ENCODE measurements at regions not wholly inside any gene's neighbourhood (a gene's known extent, or its start where the extent isn't known, plus 50 kb on each side); places are given as distances from the start of the nearest gene placed in this dataset.
"Not testable (repeated sequence)": the region's sequence is repeated elsewhere in the genome, so short reads cannot be mapped to it uniquely, and the experiment has no call there.

DNA sequence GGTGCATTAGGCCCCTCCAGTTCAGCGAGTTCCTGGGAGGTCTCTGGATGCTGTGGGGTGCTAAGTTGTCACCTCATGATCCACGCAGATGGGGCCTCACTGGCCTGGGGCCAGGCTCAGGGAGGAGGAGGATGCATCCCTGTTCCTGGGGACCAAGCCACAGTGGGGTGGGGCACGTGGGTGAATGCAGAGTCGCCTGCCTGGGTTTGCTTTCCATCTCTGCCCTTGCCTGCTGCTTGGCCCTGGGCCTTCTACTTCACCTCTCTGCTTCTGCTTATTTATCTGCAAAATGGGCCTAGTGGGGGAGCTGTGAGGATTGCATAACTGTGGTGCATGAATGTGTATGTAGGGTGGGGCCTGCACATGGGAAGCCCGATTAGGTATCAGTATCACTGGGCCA is 74.6 kb upstream of the LRPAP1 start:
- WGBS (ENCODE audit: low lambda C conversion rate): no CpG with 5 or more reads among the region's 5 CpGs
- H2AFZ ChIP-seq (ENCODE audit: low read length); H3K27ac ChIP-seq (ENCODE audit: extremely low read length, insufficient read depth, low read length); H3K9me3 ChIP-seq (ENCODE audit: low read length); ATAC-seq; H3K79me2 ChIP-seq (ENCODE audit: insufficient read depth, low read length); H3K4me2 ChIP-seq (ENCODE audit: low read depth, low read length); POLR2A ChIA-PET; FAIRE-seq; BruUV-seq (replicated peaks); H3K4me1 ChIP-seq (ENCODE audit: insufficient read depth, low read length); H3K9ac ChIP-seq (ENCODE audit: insufficient read depth, low read depth, low read length); CTCF ChIA-PET (ENCODE audit: low intra/inter-chr PET ratio, low total read pairs); in situ Hi-C loops (cut with HindIII; ENCODE audit: extremely low pct_ligation_motif_present, low pct_unique_long_range_greater_than_20kb); H3K27me3 ChIP-seq (ENCODE audit: control insufficient read depth in 1 of 2, insufficient read depth in 2 of 2, low read length in 2 of 2); intact Hi-C loops (cut with micrococcal nuclease; ENCODE audit: unreplicated experiment); DNase-seq (ENCODE audit: low spot score); H3K4me3 ChIP-seq (replicated peaks in 1 of 3; ENCODE audit: insufficient read depth in 1 of 3, low read depth in 2 of 3, low read length in 3 of 3); H4K20me1 ChIP-seq (ENCODE audit: insufficient read depth, low read length); H3K36me3 ChIP-seq (replicated peaks in 1 of 2; ENCODE audit: control insufficient read depth in 1 of 2, insufficient read depth in 2 of 2, low read length in 2 of 2): not testable (repeated sequence)

DNA sequence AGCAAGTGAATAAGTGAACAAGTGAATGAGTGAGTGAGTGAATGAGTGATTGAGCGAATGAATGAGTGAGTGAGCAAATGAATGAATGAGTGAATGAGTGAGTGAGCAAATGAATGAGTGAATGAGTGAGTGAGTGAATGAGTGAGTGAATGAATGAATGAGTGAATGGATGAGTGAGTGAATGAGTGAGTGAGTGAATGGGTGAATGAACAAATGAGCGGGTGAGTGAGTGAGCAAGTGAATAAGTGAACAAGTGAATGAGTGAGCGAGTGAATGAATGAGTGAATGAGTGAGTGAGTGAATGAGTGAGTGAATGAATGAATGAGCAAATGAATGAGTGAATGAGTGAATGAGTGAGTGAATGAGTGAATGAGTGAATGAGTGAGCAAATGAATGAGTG is 74.0 kb upstream of the LRPAP1 start:
- TF ChIP-seq ATF7 (IDR thresholded peaks at IDR 0.05): 0 out of 2 replicates have a peak, but pooled peaks have one; percentile 22
- H3K4me1 ChIP-seq (ENCODE audit: insufficient read depth, low read length); H3K4me2 ChIP-seq (ENCODE audit: low read depth, low read length); ATAC-seq; DNase-seq (ENCODE audit: low spot score); H3K9me3 ChIP-seq (ENCODE audit: low read length); H3K27me3 ChIP-seq (ENCODE audit: control insufficient read depth in 1 of 2, insufficient read depth in 2 of 2, low read length in 2 of 2); BruUV-seq (replicated peaks); intact Hi-C loops (cut with micrococcal nuclease; ENCODE audit: unreplicated experiment); H3K79me2 ChIP-seq (ENCODE audit: insufficient read depth, low read length); H4K20me1 ChIP-seq (ENCODE audit: insufficient read depth, low read length); POLR2A ChIA-PET; FAIRE-seq; H3K9ac ChIP-seq (ENCODE audit: insufficient read depth, low read depth, low read length); H3K4me3 ChIP-seq (replicated peaks in 1 of 3; ENCODE audit: insufficient read depth in 1 of 3, low read depth in 2 of 3, low read length in 3 of 3); H3K36me3 ChIP-seq (replicated peaks in 1 of 2; ENCODE audit: control insufficient read depth in 1 of 2, insufficient read depth in 2 of 2, low read length in 2 of 2); H2AFZ ChIP-seq (ENCODE audit: low read length); in situ Hi-C loops (cut with HindIII; ENCODE audit: extremely low pct_ligation_motif_present, low pct_unique_long_range_greater_than_20kb); H3K27ac ChIP-seq (ENCODE audit: extremely low read length, insufficient read depth, low read length); CTCF ChIA-PET (ENCODE audit: low intra/inter-chr PET ratio, low total read pairs); TF ChIP-seq ATF7 (CRISPR knock-in tag; IDR thresholded peaks at IDR 0.05): not testable (repeated sequence)
- peak; percentile 93 for TF ChIP-seq ZNF24 (IDR thresholded peaks at IDR 0.05)
- WGBS (ENCODE audit: low lambda C conversion rate): 37% methylated on average over 3 of the region's 3 CpGs

DNA sequence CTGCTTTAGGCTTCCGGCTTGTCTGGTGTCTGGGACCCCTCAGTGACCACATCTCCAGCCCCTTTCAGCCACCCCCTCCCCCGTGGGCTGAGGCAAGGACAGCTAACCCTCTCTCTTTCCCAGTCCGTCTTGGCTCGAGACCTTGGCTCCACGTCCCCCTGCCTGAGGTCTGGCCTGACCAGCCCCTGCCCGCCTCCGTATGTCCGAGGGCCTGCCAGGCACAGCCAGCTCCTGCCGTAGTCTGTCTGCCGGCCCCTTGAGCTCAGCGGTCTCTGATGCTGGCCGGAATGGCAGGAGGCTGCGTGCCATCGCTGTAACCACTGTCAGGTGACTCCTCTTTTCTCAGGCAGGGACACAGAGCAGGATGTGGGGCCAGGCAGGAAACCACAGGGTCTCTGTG is 73.3 kb upstream of the LRPAP1 start:
- CTCF ChIA-PET (ENCODE audit: low intra/inter-chr PET ratio, low total read pairs): no interaction called here
- in situ Hi-C loops (cut with HindIII; ENCODE audit: extremely low pct_ligation_motif_present, low pct_unique_long_range_greater_than_20kb): no loop called here
- FAIRE-seq: no peak
- TF ChIP-seq, protein P1, sequence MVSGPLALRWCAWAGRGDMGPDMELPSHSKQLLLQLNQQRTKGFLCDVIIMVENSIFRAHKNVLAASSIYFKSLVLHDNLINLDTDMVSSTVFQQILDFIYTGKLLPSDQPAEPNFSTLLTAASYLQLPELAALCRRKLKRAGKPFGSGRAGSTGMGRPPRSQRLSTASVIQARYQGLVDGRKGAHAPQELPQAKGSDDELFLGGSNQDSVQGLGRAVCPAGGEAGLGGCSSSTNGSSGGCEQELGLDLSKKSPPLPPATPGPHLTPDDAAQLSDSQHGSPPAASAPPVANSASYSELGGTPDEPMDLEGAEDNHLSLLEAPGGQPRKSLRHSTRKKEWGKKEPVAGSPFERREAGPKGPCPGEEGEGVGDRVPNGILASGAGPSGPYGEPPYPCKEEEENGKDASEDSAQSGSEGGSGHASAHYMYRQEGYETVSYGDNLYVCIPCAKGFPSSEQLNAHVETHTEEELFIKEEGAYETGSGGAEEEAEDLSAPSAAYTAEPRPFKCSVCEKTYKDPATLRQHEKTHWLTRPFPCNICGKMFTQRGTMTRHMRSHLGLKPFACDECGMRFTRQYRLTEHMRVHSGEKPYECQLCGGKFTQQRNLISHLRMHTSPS (CRISPR knock-in tag; IDR thresholded peaks at IDR 0.05; ENCODE audit: low read depth): no peak
- TF ChIP-seq, protein P2, sequence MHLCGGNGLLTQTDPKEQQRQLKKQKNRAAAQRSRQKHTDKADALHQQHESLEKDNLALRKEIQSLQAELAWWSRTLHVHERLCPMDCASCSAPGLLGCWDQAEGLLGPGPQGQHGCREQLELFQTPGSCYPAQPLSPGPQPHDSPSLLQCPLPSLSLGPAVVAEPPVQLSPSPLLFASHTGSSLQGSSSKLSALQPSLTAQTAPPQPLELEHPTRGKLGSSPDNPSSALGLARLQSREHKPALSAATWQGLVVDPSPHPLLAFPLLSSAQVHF (CRISPR knock-in tag; IDR thresholded peaks at IDR 0.05): no peak
- TF ChIP-seq RARG (CRISPR knock-in tag; IDR thresholded peaks at IDR 0.05; ENCODE audit: low read depth): no peak
- no peak for TF ChIP-seq SAFB2 (CRISPR knock-in tag; IDR thresholded peaks at IDR 0.05; ENCODE audit: borderline replicate concordance, low read depth)
- TF ChIP-seq ZNF7 (CRISPR knock-in tag; IDR thresholded peaks at IDR 0.05): no peak
- no peak for TF ChIP-seq ZNF790 (CRISPR knock-in tag; IDR thresholded peaks at IDR 0.05; ENCODE audit: borderline replicate concordance)
- TF ChIP-seq ZSCAN31 (CRISPR knock-in tag; IDR thresholded peaks at IDR 0.05; ENCODE audit: low read depth): no peak

More for the DNA sequence above, 73.3 kb upstream of the LRPAP1 start:
- H4K20me1 ChIP-seq (ENCODE audit: insufficient read depth, low read length): no peaks in the 10 kb centered on the region
- H3K4me1 ChIP-seq (ENCODE audit: insufficient read depth, low read length): no peaks in the 10 kb centered on the region
- intact Hi-C loops (cut with micrococcal nuclease; ENCODE audit: unreplicated experiment): no loop called here
- H3K36me3 ChIP-seq (replicated peaks in 1 of 2; ENCODE audit: control insufficient read depth in 1 of 2, insufficient read depth in 2 of 2, low read length in 2 of 2): no peaks in the 10 kb centered on the region
- H3K27ac ChIP-seq (ENCODE audit: extremely low read length, insufficient read depth, low read length): no peak overlapping the region
- no peak overlapping the region for H3K4me2 ChIP-seq (ENCODE audit: low read depth, low read length)
- DNase-seq (ENCODE audit: low spot score) (no peak), ATAC-seq (no peak)
- WGBS (ENCODE audit: low lambda C conversion rate): 47% methylated on average over 12 of the region's 14 CpGs
- H2AFZ ChIP-seq (ENCODE audit: low read length): no peak overlapping the region
- H3K9ac ChIP-seq (ENCODE audit: insufficient read depth, low read depth, low read length): no peak overlapping the region
- no peaks in the 10 kb centered on the region for H3K9me3 ChIP-seq (ENCODE audit: low read length)
- H3K4me3 ChIP-seq (replicated peaks in 1 of 3; ENCODE audit: insufficient read depth in 1 of 3, low read depth in 2 of 3, low read length in 3 of 3): no peak overlapping the region
- BruUV-seq (replicated peaks): no TSS peak
- POLR2A ChIA-PET: no interaction called here
- H3K27me3 ChIP-seq (ENCODE audit: control insufficient read depth in 1 of 2, insufficient read depth in 2 of 2, low read length in 2 of 2): no peaks in the 10 kb centered on the region; a peak in 1 of 5 replicates
- H3K79me2 ChIP-seq (ENCODE audit: insufficient read depth, low read length): no peaks in the 10 kb centered on the region
